ENCODE measurements at regions not wholly inside any gene's neighbourhood (a gene's known extent, or its start where the extent isn't known, plus 50 kb on each side); places are given as distances from the start of the nearest gene placed in this dataset.
"Not testable (repeated sequence)": the region's sequence is repeated elsewhere in the genome, so short reads cannot be mapped to it uniquely, and the experiment has no call there.

DNA sequence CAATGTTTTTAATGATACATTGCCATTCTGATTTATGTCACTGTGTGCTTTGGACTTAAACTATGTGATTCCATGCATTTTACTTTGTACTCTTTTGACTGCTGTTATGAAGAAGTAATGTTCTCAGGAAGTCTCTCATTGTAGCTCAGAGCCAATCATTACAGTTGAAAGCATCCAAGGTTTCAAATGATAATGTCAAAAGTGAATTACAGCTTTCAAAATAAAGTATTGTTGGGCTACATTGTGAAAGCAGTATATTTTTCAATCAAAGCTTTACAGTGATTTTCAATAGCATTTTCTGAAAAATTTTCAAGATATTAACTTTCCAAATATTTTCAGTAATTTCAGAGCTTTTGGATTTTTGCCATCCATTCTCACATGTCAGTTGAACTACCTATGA, 243.6 kb downstream of the ZIC4 start:
- no peak overlapping the region for H3K4me3 ChIP-seq
- H3K27ac ChIP-seq = no peak overlapping the region

DNA sequence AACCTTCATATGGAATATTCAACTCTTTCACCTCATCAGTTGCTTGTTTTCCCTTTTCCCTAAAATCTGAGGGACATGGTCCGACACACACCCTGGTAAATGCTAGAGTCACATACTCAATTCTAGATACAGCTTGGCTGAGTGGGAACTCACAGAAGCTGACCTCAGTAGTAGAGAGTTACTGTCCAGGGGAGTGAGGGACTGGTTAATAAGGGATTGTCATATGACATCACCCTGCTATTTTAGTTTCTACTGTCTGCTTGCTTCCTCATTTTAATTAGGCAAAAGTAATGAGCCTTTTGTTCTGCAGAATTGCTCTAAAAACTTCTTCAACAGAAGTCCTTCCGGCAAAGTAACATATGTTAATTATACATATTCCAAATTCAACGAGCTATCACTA, 244.5 kb downstream of the ZIC4 start:
- H3K4me3 ChIP-seq = no peak overlapping the region

DNA sequence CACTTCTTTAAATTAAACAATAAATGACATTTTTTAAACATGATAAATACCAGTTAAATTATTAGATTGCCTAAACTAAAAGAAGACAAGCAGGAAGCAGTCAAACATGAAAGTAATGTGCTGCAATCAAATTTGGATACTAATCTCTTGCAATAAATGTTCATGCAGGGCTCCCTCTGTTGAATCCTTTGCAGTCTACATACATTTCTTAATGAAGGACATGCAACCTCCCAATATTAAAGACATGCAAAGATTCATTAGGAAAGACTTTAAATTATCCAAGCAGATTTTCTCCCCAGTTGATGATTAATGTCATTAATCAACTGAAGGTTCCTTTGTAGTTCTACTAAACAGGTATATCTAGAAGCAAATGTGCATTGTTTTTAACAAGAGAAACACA, 245.4 kb downstream of the ZIC4 start:
- Histone ChIP-seq H3K4me3 (no peak overlapping the region), H3K27ac (no peak overlapping the region)

More for the DNA sequence above, 244.5 kb downstream of the ZIC4 start:
- no peak overlapping the region for H3K27ac ChIP-seq

DNA sequence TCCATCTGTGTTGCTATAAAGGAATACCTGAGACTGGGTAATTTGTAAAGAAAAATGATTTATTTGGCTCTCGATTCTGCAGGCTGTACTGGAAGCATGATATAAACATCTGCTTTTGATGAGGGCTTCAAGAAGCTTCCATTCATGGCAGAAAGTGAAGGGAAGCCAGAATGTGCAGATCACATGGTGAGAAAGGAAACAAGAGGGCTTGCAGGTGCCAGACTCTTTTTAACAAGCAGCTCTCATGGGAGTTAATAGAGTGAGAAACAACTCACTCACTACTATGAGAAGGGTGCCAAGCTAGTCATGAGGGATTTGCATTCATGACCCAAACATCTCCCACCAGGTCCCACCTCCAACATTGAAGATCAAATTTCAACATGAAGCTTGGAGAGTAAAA, 247.2 kb downstream of the ZIC4 start:
- Histone ChIP-seq H3K4me3 (no peak overlapping the region), H3K27ac (no peak overlapping the region)

DNA sequence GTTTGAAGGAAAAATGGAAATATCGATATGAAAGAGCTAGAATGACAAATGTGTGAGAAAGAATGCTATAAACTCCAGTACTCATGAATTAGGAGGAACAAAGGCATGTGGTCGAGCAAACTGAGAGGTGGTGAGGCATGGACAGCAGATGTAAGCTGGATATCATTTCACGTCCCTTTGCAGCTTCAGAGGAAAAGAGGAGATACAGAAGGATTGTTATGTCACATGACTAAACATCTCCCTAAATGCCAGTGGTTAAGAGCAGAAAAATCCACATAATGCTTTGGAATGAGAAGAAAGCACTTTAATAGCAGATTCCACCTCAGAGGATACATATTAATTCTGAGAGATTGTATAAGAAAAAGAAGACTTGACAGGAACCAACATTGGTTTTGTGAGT, 248.7 kb downstream of the ZIC4 start:
- H3K4me3 ChIP-seq = no peak overlapping the region
- H3K27ac ChIP-seq = no peak overlapping the region

DNA sequence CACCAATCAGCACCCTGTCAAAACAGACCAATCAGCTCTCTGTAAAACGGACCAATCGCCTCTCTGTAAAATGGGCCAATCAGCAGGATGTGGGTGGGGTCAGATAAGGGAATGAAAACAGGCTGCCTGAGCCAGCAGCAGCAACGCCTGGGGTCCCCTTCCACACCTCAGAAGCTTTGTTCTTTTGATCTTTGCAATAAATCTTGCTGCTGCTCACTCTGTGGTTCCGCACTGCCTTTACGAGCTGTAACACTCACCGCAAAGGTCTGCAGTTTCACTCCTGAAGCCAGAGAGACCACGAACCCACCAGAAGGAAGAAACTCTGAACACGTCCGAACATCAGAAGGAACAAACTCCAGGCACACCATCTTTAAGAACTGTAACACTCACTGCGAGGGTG, 251.4 kb downstream of the ZIC4 start:
- H3K27ac ChIP-seq, H3K4me3 ChIP-seq: not testable (repeated sequence)

DNA sequence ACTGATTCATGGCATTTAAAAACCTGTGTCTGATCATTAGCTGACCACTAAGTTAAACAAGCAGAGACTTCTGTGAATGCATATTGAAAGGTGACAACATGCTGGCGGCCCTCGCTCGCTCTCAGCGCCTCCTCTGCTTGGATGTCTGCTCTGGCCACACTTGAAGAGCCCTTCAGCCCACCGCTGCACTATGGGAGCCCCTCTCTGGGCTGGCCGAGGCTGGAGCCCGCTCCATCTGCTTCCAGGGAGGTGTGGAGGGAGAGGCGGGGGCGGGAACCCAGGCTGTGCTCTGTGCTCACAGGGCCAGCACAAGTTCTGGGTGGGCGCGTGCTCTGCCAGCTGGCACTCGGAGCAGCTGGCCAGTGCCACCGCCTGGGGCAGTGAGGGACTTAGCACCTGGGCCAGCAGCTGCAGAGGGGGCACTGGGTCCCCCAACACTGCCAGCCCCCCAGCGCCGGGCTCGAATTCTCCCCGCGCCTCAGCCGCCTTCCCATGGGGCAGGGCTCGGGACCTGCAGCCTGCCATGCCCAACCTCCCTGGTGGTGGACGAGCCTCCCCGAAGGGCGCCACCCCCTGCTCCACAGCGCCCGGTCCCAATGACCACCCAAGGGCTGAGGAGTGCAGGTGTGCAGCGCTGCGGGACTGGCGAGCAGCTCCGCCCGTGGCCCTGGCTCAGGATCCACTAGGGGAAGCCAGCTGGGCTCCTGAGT, 252.4 kb downstream of the ZIC4 start:
- no peak overlapping the region for H3K4me3 ChIP-seq
- H3K27ac ChIP-seq = no peak overlapping the region

DNA sequence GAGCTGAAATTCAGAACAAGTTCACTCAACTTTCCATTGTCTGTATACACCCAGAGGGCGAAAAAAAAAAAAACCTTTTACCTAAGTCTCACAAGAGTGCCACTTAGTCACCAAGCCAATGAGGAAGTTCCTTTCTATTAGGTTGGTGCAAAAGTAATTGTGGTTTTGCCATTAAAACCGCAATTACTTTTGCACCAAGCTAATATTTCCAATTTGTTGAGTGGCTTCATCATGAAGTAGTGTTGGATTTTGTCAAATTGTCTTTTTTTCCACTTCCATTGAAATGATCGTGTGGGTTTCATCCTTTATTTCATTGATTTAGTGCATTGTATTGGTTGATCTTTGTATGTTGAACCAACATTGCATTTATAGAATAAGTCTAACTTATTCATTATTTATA, 253.9 kb downstream of the ZIC4 start:
- Histone ChIP-seq H3K27ac (no peak overlapping the region), H3K4me3 (no peak overlapping the region)

DNA sequence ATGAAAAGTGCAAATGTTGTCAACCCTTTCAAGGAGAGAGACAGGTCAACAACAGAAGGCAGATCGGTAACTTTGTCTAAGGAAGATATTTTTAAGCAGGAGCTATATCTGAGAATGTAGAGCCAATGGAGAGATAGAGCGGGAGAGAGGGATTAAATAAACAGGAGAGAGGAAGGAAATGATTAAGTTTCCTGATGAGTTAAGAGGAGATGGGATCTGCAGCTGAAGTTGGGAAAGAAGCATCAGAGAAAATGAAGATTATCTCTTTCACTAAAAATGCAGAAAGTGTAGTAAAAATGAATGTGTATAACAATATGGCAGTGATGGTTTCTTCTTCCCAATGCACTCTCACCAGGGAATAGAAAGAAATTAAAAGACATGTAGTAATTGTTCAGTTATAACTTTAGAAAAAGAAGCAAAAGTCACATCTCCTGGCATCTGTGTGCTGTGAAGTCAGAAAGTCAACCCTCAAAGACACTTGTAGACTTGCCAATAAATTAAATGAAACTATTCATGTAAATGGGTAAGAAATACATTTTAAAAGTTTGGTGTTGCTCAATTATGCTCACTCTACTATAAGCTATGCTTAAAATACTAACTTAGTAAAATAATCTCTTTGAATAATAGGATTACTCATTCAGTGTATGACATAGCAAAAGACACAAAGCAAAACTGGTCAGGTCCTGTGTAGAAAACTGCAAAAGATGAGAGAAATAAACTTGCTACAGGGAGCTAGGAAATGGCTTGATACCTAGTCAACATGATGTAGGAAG, 264.6 kb downstream of the ZIC4 start:
- Histone ChIP-seq H3K27ac (no peak overlapping the region), H3K4me3 (no peak overlapping the region)

DNA sequence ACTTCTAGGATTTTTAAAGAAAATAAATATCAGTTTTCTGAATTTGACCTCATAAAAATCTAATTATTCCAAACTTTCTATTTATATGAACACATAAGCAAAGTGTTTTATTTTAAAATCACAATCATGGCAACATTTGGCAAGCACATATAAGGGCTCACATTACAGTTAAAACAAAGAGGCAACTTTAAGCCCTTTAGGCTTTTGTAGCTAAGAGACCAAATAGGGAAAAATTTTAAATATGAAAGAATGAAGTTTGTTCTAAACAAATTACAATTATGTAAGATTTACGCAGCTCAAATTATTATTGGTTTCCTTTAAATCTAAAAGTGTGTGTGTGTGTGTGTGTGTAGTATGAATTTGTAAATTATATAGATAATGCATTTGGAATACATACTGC, 267.0 kb downstream of the ZIC4 start:
- Histone ChIP-seq H3K4me3 (no peak overlapping the region), H3K27ac (no peak overlapping the region)

DNA sequence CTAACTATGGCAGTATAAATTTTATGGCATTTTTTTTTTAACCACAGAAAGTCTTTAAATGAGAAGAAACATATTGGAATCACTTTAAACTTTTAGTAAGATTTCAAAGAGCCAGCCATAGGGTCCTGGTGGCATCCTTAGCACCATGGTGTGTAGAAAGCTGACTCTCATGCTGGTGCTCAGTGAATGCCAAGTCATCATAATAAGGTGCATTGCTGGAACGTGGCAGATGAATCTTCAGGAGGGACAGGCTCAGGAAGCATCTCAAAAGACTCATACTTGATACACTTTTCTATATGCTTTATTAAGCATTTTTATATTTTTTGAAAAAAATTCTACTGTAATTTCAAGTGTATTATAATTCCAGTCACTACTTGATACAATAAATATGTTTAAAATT, 274.2 kb downstream of the ZIC4 start:
- Histone ChIP-seq H3K4me3 (no peak overlapping the region), H3K27ac (no peak overlapping the region)

DNA sequence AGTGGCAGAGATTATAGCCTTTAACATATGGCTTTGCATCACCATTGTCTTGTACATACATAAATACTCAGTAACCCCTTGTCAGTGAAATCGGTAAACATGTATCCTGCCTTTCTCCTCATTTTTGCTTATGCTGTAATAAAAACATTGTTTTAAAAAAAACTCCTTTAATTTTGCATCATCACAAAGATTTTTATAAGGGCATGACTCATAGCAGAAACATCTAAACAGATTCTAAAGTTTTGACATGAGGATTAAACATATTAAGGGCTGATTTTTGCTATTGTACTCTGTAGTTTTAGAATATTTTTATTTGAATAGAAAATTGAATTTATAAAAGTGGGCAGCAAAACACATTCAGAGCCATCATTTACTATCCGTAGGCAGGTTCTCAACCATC, 275.9 kb downstream of the ZIC4 start:
- Histone ChIP-seq H3K27ac (no peak overlapping the region), H3K4me3 (no peak overlapping the region)

DNA sequence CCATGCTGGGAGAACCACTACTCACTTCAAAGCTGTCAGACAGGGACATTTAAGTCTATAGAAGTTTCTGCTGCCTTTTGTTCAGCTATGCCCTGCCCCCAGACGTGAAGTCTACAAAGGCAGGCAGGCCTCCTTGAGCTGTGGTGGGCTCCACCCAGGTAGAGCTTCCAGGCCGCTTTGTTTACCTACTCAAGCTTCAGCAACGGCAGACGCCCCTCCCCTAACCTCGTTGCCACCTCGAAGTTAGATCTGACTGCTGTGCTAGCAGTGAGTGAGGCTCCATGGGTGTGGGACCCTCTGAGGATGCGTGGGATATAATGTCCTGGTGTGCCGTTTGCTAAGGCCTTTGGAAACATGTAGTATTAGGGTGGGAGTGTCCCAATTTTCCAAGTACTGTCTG, 276.7 kb downstream of the ZIC4 start:
- Histone ChIP-seq H3K27ac (no peak overlapping the region), H3K4me3 (no peak overlapping the region)

DNA sequence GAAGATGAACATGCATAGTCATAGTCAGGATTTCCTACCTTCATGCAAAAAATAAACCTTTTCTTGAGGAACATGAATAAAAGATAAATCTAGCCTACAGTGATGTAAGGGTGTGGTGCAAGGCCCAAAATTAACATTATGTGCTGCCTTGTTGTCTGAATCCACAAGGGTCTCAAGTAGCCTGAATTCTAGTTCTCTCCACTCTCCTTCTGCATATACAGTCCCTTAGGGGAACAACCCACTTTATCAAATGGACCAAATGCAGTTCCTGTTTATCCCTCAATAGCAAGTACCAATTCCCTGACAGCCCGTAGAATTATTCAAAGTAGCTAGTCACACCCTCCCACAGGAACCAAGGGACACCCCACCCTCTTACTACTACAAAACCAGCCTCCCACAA, 284.0 kb downstream of the ZIC4 start:
- Histone ChIP-seq H3K27ac (no peak overlapping the region), H3K4me3 (no peak overlapping the region)

DNA sequence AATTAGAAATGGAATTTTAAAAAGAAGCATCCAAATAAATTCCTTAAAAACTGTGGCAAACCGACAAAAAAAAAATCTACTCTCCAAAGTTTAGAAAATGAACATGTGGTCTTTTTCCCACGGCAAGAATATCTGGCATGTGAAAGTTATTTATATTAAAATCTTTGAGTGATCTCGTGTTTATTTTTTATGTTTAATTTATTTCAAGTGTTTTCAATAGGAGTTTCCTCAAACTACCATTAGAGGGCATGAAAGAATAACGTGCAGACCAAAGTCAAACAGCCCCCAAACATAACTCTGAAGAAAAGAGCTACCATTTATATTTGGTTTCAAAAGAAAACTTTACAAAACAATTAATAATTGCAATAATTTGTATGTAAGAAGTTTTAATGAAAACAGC, 286.4 kb downstream of the ZIC4 start:
- Histone ChIP-seq H3K4me3 (no peak overlapping the region), H3K27ac (peak overlapping the region in 5 of 21 experiments; percentile 5 to 69 (median 33))

DNA sequence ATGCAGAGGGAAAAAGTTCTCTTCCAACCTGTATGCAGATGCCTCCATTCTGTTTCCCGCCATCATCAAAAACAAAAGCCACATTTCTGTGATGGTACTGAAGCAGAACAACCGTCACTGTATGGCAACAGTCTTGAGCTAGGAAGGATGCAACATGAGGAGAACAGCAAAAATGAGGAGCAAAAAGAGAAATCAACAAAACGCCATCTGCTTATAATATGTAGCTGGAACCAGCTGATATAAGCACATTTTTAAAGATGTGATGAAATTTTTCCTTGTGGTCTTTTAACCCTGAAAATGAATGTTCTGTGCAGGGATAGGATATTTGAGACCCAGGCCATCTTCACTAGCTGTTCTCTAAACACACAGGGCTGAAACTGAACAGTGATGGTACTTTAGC, 287.0 kb downstream of the ZIC4 start:
- H3K27ac ChIP-seq = peak overlapping the region in 4 of 21 experiments; percentile 22 to 69 (median 44)
- no peak overlapping the region for H3K4me3 ChIP-seq

DNA sequence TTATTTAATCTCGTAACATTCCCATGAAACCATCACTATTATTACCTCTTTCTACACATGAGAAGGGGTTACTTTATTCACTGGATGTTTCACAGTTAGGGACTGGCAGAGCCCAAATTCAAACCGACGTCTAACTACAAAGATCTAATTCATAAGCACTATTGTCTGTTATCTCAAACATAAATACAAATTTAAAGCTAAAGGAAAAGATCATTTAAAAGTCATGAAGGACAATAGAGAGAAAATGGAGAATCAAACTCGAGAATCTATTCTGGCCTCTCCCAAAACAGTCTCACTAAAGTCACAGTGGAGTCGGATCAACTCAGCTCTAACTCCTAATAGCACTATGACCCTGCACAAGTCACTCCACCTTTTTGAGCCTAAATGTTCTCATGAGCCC, 287.7 kb downstream of the ZIC4 start:
- peak overlapping the region in 4 of 21 experiments; percentile 22 to 69 (median 44) for H3K27ac ChIP-seq

DNA sequence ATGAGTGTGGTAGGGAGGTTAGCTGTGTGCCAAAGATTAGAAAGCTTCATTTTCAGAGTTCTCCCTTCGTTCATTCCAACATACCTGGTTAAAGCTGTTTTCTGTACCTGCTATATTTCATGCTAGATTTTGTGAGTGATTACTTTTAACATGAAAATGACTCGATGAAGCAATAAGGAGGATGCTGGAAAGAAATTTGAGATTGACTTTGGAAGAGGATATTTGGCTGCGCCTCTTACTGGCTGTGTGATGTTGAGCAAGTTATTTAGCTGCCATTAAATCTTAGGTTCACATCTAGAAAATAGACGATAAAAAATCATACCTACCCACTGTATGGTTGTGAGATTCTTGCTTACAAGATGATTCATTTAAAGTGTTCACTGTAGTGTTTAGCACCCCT, 288.7 kb downstream of the ZIC4 start:
- H3K4me3 ChIP-seq = no peak overlapping the region
- no peak overlapping the region for H3K27ac ChIP-seq

More for the DNA sequence above, 287.7 kb downstream of the ZIC4 start:
- H3K4me3 ChIP-seq = no peak overlapping the region

DNA sequence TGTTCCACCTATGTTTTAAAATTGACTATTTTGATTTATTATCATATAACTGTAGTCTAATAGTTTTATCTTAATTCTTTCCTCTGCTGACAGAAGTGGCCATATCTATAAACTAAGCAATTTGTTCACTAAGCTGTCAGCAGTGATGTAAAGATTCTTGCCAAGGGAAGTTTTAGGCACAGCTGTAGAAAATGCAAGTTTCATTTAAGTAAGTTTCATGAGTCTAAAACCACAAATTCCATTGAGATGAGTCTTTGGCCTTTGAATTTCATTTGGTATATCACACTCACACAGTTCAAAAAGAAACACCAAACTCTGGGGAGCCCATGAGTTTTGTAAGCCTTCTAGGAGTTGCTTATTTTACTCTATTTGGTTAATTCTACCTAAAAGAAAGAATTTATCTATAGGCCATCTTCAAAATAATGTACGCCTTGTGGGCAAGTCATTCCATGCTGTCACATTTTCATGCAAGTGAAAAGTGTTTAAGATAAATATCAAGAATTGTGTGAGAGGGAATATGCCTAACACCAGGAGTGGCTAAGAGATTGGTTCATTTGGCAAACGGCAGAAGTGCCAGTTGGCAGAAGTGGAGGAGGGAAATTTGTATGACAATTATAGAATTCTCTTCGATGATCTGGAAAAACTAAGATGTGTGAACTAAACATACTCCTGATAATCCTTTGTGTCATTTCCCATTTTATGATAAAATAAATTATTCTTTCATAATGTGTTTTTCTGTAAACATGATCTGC, 292.9 kb downstream of the ZIC4 start:
- Histone ChIP-seq H3K27ac (peak overlapping the region in 2 of 21 experiments; percentile 43 to 60), H3K4me3 (no peak overlapping the region)

DNA sequence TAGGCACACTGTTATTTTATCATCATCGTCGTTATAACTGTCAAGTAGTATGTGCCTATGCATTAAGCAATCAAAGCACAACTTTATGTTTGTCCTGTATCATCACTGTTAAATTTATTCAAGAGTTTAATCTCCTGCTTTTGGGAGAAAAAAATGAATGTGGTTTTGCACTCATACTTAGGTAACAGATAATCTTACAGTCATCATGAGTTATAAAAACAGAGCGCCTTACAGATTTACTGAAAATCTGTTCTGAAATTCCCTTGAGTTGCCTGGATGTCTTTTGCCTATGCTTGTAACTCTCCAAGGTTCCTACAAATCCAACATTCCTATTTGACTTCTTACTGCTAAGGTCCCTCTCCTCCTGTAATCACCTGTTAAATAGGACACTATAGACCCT, 307.3 kb downstream of the ZIC4 start:
- Histone ChIP-seq H3K4me3 (no peak overlapping the region), H3K27ac (no peak overlapping the region)

DNA sequence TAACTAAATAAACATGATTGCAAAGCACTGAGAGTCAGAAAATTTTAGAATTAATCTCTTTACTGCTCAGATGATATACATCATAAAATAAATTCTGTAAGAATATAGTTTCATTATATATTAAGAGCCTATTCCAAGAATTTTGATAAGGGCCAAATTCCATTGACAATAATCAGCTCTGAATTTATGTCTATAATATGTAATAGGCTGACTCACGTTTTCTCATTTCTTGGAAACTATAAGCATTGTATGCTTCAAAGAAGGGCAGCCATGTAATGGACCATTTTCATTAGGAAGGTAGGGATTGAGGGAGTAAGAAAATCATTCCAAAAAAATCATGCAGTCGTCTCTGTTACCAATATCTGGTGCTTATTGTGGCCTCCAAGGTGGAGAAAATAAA, 315.9 kb downstream of the ZIC4 start:
- H3K27ac ChIP-seq = no peak overlapping the region
- H3K4me3 ChIP-seq = no peak overlapping the region

Measured in skin epidermis (tissue), 12 donors.